Astrocyte of the cerebellum (primary cell): ENCODE measurements at regions not wholly inside any gene's neighbourhood (a gene's known extent, or its start where the extent isn't known, plus 50 kb on each side); places are given as distances from the start of the nearest gene placed in this dataset.

Experiments
- DNase-seq: peaks from one replicate; pipeline ENCODE4 v3.0.0-alpha.2; 2011; ENCODE audit warnings: low read depth
- H3K4me3 ChIP-seq: 2 replicates; pipeline ENCODE4 v1.5.1; 2011; ENCODE audit warnings: mild to moderate bottlenecking, low read depth, low read length, moderate library complexity
- CTCF ChIP-seq: IDR thresholded peaks from 2 replicates; pipeline ENCODE4 v1.5.1; 2012; ENCODE audit warnings: low read length, low read depth, moderate library complexity, mild to moderate bottlenecking; ENCODE audit errors: missing control alignments
- in situ Hi-C: cut with HindIII; loops from 2 replicates; pipeline ENCODE4 v1.10.0; 2017; ENCODE audit warnings: low sequenced_read_pairs

GRCh38 chr1:72936942-72937341 is 654.6 kb upstream of the NEGR1 start:
- in situ Hi-C loops, result no loop called here
- no peak for TF ChIP-seq CTCF
- no peak for DNase-seq
- H3K4me3 ChIP-seq, result no peak overlapping the region

GRCh38 chr1:72936151-72936740 is 653.9 kb upstream of the NEGR1 start:
- TF ChIP-seq CTCF, result no peak
- no peak for DNase-seq
- no peak overlapping the region for H3K4me3 ChIP-seq
- in situ Hi-C loops, result no loop called here

- no peak for DNase-seq
- TF ChIP-seq CTCF, result no peak
- in situ Hi-C loops, result no loop called here
- no peak overlapping the region for H3K4me3 ChIP-seq
These were observed 649.7 kb upstream of the NEGR1 start for GRCh38 chr1:72932025-72932424.

- in situ Hi-C loops, result no loop called here
- H3K4me3 ChIP-seq, result no peak overlapping the region
- no peak for TF ChIP-seq CTCF
- no peak for DNase-seq
These were observed 648.2 kb upstream of the NEGR1 start for GRCh38 chr1:72930528-72930927.

GRCh38 chr1:72918940-72919339 is 636.6 kb upstream of the NEGR1 start:
- TF ChIP-seq CTCF, result no peak
- no peak for DNase-seq
- in situ Hi-C loops, result no loop called here
- no peak overlapping the region for H3K4me3 ChIP-seq

GRCh38 chr1:72917920-72918319 is 635.6 kb upstream of the NEGR1 start:
- DNase-seq, result no peak
- in situ Hi-C loops, result no loop called here
- TF ChIP-seq CTCF, result no peak
- H3K4me3 ChIP-seq, result no peak overlapping the region

- in situ Hi-C loops, result no loop called here
- no peak for TF ChIP-seq CTCF
- H3K4me3 ChIP-seq, result no peak overlapping the region
- no peak for DNase-seq
These were observed 633.2 kb upstream of the NEGR1 start for GRCh38 chr1:72915581-72915980.
